ENCODE measurements at regions not wholly inside any gene's neighbourhood (a gene's known extent, or its start where the extent isn't known, plus 50 kb on each side); places are given as distances from the start of the nearest gene placed in this dataset.
"Not testable (repeated sequence)": the region's sequence is repeated elsewhere in the genome, so short reads cannot be mapped to it uniquely, and the experiment has no call there.

- DNase-seq (ENCODE audit: low read depth): no peak
These were observed 477.0 kb upstream of the MEIS1 start for GRCh38 chr2:65957886-65958285.

- DNase-seq (ENCODE audit: low read depth): no peak
These were observed 477.5 kb upstream of the MEIS1 start for GRCh38 chr2:65957454-65957853.

- DNase-seq (ENCODE audit: low read depth): no peak
These were observed 479.7 kb upstream of the MEIS1 start for GRCh38 chr2:65955259-65955658.

GRCh38 chr2:65952966-65953761, 481.8 kb upstream of the MEIS1 start:
- no peak for DNase-seq (ENCODE audit: low read depth)

GRCh38 chr2:65944213-65944612, 490.7 kb upstream of the MEIS1 start:
- no peak for DNase-seq (ENCODE audit: low read depth)

- DNase-seq (ENCODE audit: low read depth): no peak
These were observed 491.7 kb upstream of the MEIS1 start for GRCh38 chr2:65943099-65943786.

- DNase-seq (ENCODE audit: low read depth): no peak
These were observed 494.1 kb upstream of the MEIS1 start for GRCh38 chr2:65940856-65941255.

GRCh38 chr2:65939687-65940086, 495.2 kb upstream of the MEIS1 start:
- no peak for DNase-seq (ENCODE audit: low read depth)

GRCh38 chr2:65937379-65938160, 497.4 kb upstream of the MEIS1 start:
- no peak for DNase-seq (ENCODE audit: low read depth)

- no peak for DNase-seq (ENCODE audit: low read depth)
These were observed 499.8 kb upstream of the MEIS1 start for GRCh38 chr2:65934992-65935629.

GRCh38 chr2:65932571-65932970, 500.2 kb upstream of the SPRED2 start:
- DNase-seq (ENCODE audit: low read depth): no peak

- DNase-seq (ENCODE audit: low read depth): no peak
These were observed 498.7 kb upstream of the SPRED2 start for GRCh38 chr2:65931056-65931455.

GRCh38 chr2:65930259-65930658, 497.9 kb upstream of the SPRED2 start:
- no peak for DNase-seq (ENCODE audit: low read depth)

GRCh38 chr2:65929664-65930063, 497.3 kb upstream of the SPRED2 start:
- not testable (repeated sequence) for DNase-seq (ENCODE audit: low read depth)

GRCh38 chr2:65922794-65923193, 490.4 kb upstream of the SPRED2 start:
- DNase-seq (ENCODE audit: low read depth): no peak

GRCh38 chr2:65922030-65922429, 489.6 kb upstream of the SPRED2 start:
- DNase-seq (ENCODE audit: low read depth): no peak

GRCh38 chr2:65921116-65921515, 488.7 kb upstream of the SPRED2 start:
- DNase-seq (ENCODE audit: low read depth): no peak

GRCh38 chr2:65920659-65921058, 488.3 kb upstream of the SPRED2 start:
- DNase-seq (ENCODE audit: low read depth): no peak

GRCh38 chr2:65919550-65920188, 487.3 kb upstream of the SPRED2 start:
- DNase-seq (ENCODE audit: low read depth): no peak

GRCh38 chr2:65918760-65919187, 486.4 kb upstream of the SPRED2 start:
- DNase-seq (ENCODE audit: low read depth): no peak

GRCh38 chr2:65917986-65918385, 485.6 kb upstream of the SPRED2 start:
- DNase-seq (ENCODE audit: low read depth): no peak
